Tibial nerve (tissue), 3 donors: ENCODE measurements at regions not wholly inside any gene's neighbourhood (a gene's known extent, or its start where the extent isn't known, plus 50 kb on each side); places are given as distances from the start of the nearest gene placed in this dataset.
"Not testable (repeated sequence)": the region's sequence is repeated elsewhere in the genome, so short reads cannot be mapped to it uniquely, and the experiment has no call there.

Experiments used
- POLR2A ChIP-seq, 2 donors: fragments of 450-650 bp; IDR thresholded peaks; one replicate each; pipeline ENCODE4 v1.6.1; 2017; ENCODE audit warnings: antibody characterized with exemption in 2 of 2, mild to moderate bottlenecking in 2 of 2, moderate library complexity in 2 of 2
- TF ChIP-seq, protein P1 (sequence below), 5 experiments: fragments of 200-600 bp in 3 of 5; fragments of 450-650 bp in 2 of 5; sonication (generic) in 3 of 5; IDR thresholded peaks; one replicate each; pipeline ENCODE4 v1.5.1; 2016 to 2019; ENCODE audit warnings: antibody characterized with exemption in 5 of 5, mild to moderate bottlenecking in 3 of 5, moderate library complexity in 2 of 5

DNA sequence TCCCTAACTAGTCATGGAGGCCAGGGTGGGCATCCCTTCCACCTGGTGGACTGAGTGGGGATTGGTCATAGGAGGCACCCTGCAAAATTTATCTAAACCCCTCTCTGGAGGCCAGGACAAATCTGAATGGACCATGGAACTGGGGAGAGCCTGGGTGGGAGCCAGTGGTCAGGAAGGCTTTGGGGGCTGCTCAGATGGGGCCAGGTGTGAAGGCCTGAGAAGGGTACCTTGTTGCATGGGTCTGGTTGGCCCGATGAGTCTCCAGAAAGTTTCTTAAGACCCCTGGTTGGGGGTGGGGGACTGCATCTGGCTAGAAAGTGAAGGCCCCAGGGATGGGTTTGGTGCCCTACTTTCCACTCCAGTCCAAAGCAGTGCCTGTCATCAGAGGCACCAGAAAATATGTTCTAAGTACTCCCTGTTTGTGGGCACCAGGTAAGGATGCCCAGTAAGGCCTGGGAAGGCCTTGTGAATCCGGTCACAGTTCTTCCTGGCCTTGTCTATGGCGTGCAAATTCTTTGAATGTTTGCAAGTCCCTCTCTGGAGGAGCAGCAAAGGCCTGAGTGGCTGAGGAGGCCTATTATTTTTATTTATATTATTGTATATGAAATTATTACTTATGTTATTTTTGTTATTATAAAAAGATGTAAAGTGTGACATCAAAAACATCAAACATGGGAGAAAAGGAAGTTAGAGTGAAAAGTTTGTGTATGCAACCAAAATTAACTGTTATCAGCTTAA, 1729.0 kb downstream of the SPATA31A7 start:
- TF ChIP-seq POLR2A (IDR thresholded peaks at IDR 0.05), result not testable (repeated sequence)
- TF ChIP-seq, protein P1, sequence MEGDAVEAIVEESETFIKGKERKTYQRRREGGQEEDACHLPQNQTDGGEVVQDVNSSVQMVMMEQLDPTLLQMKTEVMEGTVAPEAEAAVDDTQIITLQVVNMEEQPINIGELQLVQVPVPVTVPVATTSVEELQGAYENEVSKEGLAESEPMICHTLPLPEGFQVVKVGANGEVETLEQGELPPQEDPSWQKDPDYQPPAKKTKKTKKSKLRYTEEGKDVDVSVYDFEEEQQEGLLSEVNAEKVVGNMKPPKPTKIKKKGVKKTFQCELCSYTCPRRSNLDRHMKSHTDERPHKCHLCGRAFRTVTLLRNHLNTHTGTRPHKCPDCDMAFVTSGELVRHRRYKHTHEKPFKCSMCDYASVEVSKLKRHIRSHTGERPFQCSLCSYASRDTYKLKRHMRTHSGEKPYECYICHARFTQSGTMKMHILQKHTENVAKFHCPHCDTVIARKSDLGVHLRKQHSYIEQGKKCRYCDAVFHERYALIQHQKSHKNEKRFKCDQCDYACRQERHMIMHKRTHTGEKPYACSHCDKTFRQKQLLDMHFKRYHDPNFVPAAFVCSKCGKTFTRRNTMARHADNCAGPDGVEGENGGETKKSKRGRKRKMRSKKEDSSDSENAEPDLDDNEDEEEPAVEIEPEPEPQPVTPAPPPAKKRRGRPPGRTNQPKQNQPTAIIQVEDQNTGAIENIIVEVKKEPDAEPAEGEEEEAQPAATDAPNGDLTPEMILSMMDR (IDR thresholded peaks at IDR 0.05), result not testable (repeated sequence)
